Neural cell (in vitro differentiated cells): ENCODE measurements at regions not wholly inside any gene's neighbourhood (a gene's known extent, or its start where the extent isn't known, plus 50 kb on each side); places are given as distances from the start of the nearest gene placed in this dataset.

Experiments
- H2AFZ ChIP-seq: fragments of 200-600, 300-800 bp; sonication (generic), shearing (Covaris generic); 2 replicates; pipeline ENCODE4 v1.6.0; 2014; ENCODE audit warnings: low read depth, mild to moderate bottlenecking, antibody characterized with exemption, low read length, moderate library complexity
- H3F3A ChIP-seq: fragments of 200-600 bp; shearing (Covaris generic); 2 replicates; pipeline ENCODE4 v1.6.1; 2016; ENCODE audit warnings: mild to moderate bottlenecking, moderate library complexity, mixed read lengths, antibody characterized with exemption, low read length; ENCODE audit not compliant: insufficient read depth, poor library complexity, severe bottlenecking
- H3K27ac ChIP-seq: fragments of 200-600, 300-800 bp; sonication (generic), shearing (Covaris generic); 2 replicates; pipeline ENCODE4 v1.5.1; 2014; ENCODE audit warnings: mild to moderate bottlenecking, low read length, moderate library complexity
- H3K27me3 ChIP-seq: fragments of 300-800, 200-600 bp; sonication (generic), shearing (Covaris generic); 2 replicates; pipeline ENCODE4 v1.6.0; 2014; ENCODE audit warnings: mild to moderate bottlenecking, low read depth, low read length, moderate library complexity; ENCODE audit not compliant: insufficient read depth
- H3K36me3 ChIP-seq: fragments of 300-800, 200-600 bp; sonication (generic), shearing (Covaris generic); 2 replicates; pipeline ENCODE4 v1.5.1; 2014; ENCODE audit warnings: mild to moderate bottlenecking, antibody characterized with exemption, low read length, moderate library complexity; ENCODE audit not compliant: insufficient read depth
- H3K4me2 ChIP-seq: fragments of 300-800, 200-600 bp; sonication (generic), shearing (Covaris generic); 2 replicates; pipeline ENCODE4 v1.6.0; 2014; ENCODE audit warnings: mild to moderate bottlenecking, low read length
- H3K4me3 ChIP-seq: fragments of 300-800, 200-600 bp; sonication (generic), shearing (Covaris generic); 2 replicates; pipeline ENCODE4 v1.5.1; 2014; ENCODE audit warnings: mild to moderate bottlenecking, low read length, moderate library complexity
- H3K79me2 ChIP-seq: fragments of 200-600 bp; shearing (Covaris generic); replicated peaks from 2 replicates; pipeline ENCODE4 v1.6.0; 2014; ENCODE audit warnings: mild to moderate bottlenecking, low read length, moderate library complexity; ENCODE audit not compliant: insufficient read depth
- H3K9ac ChIP-seq: fragments of 300-800, 200-600 bp; sonication (generic), shearing (Covaris generic); 2 replicates; pipeline ENCODE4 v1.6.1; 2016; ENCODE audit warnings: mild to moderate bottlenecking, low read length, mixed read lengths
- H3K9me2 ChIP-seq: fragments of 200-600 bp; shearing (Covaris generic); 2 replicates; pipeline ENCODE4 v1.6.1; 2016; ENCODE audit warnings: mild to moderate bottlenecking, low read length, mixed read lengths; ENCODE audit not compliant: insufficient read depth
- H3K9me3 ChIP-seq: fragments of 200-600, 300-800 bp; sonication (generic), shearing (Covaris generic); 2 replicates; pipeline ENCODE4 v1.6.1; 2016; ENCODE audit warnings: mild to moderate bottlenecking, mixed run types, low read length, moderate library complexity, mixed read lengths
- H4K20me1 ChIP-seq: fragments of 200-600 bp; shearing (Covaris generic); 2 replicates; pipeline ENCODE4 v1.6.1; 2016; ENCODE audit warnings: mild to moderate bottlenecking, mixed run types; ENCODE audit not compliant: insufficient read depth
- EP300 ChIP-seq: fragments of 450-650 bp; conservative IDR thresholded peaks from 2 replicates; pipeline ENCODE4 v1.6.1; 2014; ENCODE audit warnings: antibody characterized with exemption, mild to moderate bottlenecking, moderate library complexity; ENCODE audit not compliant: poor library complexity, severe bottlenecking
- EZH2 ChIP-seq: fragments of 200-600, 300-800 bp; shearing (Covaris generic), sonication (generic); IDR thresholded peaks from 2 replicates; pipeline ENCODE4 v1.6.1; 2014; ENCODE audit warnings: antibody characterized with exemption, low read length, borderline replicate concordance, mild to moderate bottlenecking; ENCODE audit not compliant: insufficient read depth, poor library complexity, severe bottlenecking
- MXI1 ChIP-seq: fragments of 450-650 bp; conservative IDR thresholded peaks from 2 replicates; pipeline ENCODE4 v1.6.1; 2014; ENCODE audit warnings: antibody characterized with exemption, mild to moderate bottlenecking; ENCODE audit not compliant: poor library complexity, severe bottlenecking
- POLR2AphosphoS5 ChIP-seq: IDR thresholded peaks from 2 replicates; pipeline ENCODE4 v1.6.1; 2012
- RAD21 ChIP-seq: fragments of 450-650 bp; conservative IDR thresholded peaks from 2 replicates; pipeline ENCODE4 v1.6.1; 2014; ENCODE audit warnings: antibody characterized with exemption, mild to moderate bottlenecking, moderate library complexity
- SMC3 ChIP-seq: fragments of 450-650 bp; conservative IDR thresholded peaks from 2 replicates; pipeline ENCODE4 v1.6.1; 2014; ENCODE audit warnings: antibody characterized with exemption, mild to moderate bottlenecking, moderate library complexity; ENCODE audit not compliant: poor library complexity
- TAF1 ChIP-seq: IDR thresholded peaks from 2 replicates; pipeline ENCODE4 v1.6.1; 2012; ENCODE audit warnings: low read depth
- TF ChIP-seq, protein P1 (sequence below): IDR thresholded peaks from 2 replicates; pipeline ENCODE4 v1.6.1; 2012; ENCODE audit warnings: borderline replicate concordance
- TF ChIP-seq, protein P2 (sequence below): fragments of 450-650 bp; IDR thresholded peaks from 2 replicates; pipeline ENCODE4 v1.5.1; 2014; ENCODE audit warnings: antibody characterized with exemption, mild to moderate bottlenecking, moderate library complexity; ENCODE audit not compliant: poor library complexity, severe bottlenecking

DNA sequence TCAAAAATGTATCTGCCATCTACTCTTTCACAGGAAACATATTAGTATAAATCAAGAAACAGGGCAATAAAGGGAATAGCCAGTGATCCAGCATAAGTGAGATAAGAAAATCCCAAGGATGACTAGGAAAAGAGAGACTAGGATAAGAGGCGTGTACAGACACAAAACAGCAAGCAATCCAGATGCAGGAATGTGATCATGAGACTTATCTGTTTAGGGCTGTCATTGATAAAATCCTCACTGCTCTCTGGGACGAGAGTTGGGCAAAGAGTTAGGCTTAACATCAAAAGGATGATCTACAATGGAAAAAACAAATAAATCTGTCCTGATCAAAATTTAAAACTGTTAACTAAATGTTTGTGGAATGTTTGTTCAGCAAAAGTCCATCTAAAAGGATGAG lies 1156.8 kb upstream of the C9orf72 start:
- H3K79me2 ChIP-seq, result no peaks in the 10 kb centered on the region
- H3K27me3 ChIP-seq, result no peaks in the 10 kb centered on the region
- no peaks in the 10 kb centered on the region for H3K9me3 ChIP-seq
- no peak overlapping the region for H3K4me2 ChIP-seq
- no peak overlapping the region for H3K27ac ChIP-seq
- no peaks in the 10 kb centered on the region for H4K20me1 ChIP-seq
- TF ChIP-seq, protein P1, sequence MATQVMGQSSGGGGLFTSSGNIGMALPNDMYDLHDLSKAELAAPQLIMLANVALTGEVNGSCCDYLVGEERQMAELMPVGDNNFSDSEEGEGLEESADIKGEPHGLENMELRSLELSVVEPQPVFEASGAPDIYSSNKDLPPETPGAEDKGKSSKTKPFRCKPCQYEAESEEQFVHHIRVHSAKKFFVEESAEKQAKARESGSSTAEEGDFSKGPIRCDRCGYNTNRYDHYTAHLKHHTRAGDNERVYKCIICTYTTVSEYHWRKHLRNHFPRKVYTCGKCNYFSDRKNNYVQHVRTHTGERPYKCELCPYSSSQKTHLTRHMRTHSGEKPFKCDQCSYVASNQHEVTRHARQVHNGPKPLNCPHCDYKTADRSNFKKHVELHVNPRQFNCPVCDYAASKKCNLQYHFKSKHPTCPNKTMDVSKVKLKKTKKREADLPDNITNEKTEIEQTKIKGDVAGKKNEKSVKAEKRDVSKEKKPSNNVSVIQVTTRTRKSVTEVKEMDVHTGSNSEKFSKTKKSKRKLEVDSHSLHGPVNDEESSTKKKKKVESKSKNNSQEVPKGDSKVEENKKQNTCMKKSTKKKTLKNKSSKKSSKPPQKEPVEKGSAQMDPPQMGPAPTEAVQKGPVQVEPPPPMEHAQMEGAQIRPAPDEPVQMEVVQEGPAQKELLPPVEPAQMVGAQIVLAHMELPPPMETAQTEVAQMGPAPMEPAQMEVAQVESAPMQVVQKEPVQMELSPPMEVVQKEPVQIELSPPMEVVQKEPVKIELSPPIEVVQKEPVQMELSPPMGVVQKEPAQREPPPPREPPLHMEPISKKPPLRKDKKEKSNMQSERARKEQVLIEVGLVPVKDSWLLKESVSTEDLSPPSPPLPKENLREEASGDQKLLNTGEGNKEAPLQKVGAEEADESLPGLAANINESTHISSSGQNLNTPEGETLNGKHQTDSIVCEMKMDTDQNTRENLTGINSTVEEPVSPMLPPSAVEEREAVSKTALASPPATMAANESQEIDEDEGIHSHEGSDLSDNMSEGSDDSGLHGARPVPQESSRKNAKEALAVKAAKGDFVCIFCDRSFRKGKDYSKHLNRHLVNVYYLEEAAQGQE, result no peak
- TF ChIP-seq RAD21 (no peak), SMC3 (no peak), MXI1 (no peak)
- H3F3A ChIP-seq, result no peaks in the 10 kb centered on the region
- no peak overlapping the region for H2AFZ ChIP-seq
- no peak overlapping the region for H3K9ac ChIP-seq
- H3K9me2 ChIP-seq, result no peaks in the 10 kb centered on the region
- H3K36me3 ChIP-seq, result no peaks in the 10 kb centered on the region
- H3K4me3 ChIP-seq, result no peak overlapping the region

DNA sequence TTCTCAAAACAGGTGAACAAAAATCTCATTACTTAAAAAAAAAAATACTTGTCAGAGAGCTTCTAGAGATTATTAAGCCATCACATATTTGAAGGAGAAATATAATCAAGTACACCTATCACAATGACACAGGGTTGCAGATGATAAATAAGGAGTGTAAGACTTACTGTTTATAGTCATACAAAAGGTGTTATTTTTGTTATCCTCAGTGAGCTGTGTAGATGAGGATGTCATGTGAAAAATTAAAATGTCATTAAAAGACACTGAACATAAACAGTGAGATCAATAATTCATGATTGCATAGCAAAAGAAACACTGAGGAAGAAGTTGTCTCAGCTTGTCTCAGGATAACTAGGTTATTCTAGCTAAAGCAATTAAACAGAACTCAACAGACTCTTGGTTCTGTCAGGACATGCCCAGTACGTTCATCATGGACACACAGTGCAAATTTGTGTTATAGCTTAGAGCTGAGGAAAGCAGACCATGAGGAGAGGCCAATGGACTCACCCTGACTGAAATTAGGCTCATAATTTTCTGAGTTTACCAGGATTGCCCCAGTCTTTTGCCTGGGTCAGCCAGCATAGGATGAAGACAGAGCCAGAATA lies 1162.6 kb upstream of the C9orf72 start:
- H3K36me3 ChIP-seq, result no peaks in the 10 kb centered on the region
- TF ChIP-seq MXI1 (no peak), SMC3 (no peak), EP300 (no peak), POLR2AphosphoS5 (no peak), EZH2 (no peak), RAD21 (no peak), TAF1 (no peak)
- TF ChIP-seq, protein P2, sequence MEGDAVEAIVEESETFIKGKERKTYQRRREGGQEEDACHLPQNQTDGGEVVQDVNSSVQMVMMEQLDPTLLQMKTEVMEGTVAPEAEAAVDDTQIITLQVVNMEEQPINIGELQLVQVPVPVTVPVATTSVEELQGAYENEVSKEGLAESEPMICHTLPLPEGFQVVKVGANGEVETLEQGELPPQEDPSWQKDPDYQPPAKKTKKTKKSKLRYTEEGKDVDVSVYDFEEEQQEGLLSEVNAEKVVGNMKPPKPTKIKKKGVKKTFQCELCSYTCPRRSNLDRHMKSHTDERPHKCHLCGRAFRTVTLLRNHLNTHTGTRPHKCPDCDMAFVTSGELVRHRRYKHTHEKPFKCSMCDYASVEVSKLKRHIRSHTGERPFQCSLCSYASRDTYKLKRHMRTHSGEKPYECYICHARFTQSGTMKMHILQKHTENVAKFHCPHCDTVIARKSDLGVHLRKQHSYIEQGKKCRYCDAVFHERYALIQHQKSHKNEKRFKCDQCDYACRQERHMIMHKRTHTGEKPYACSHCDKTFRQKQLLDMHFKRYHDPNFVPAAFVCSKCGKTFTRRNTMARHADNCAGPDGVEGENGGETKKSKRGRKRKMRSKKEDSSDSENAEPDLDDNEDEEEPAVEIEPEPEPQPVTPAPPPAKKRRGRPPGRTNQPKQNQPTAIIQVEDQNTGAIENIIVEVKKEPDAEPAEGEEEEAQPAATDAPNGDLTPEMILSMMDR, result no peak
- TF ChIP-seq, protein P1, result no peak
- no peak overlapping the region for H3K9ac ChIP-seq
- H3K27me3 ChIP-seq, result no peaks in the 10 kb centered on the region
- H3K4me2 ChIP-seq, result no peak overlapping the region
- H3K79me2 ChIP-seq, result no peaks in the 10 kb centered on the region
- H3K9me3 ChIP-seq, result no peaks in the 10 kb centered on the region
- no peaks in the 10 kb centered on the region for H4K20me1 ChIP-seq
- no peaks in the 10 kb centered on the region for H3F3A ChIP-seq
- H2AFZ ChIP-seq, result no peak overlapping the region
- no peak overlapping the region for H3K27ac ChIP-seq
- H3K9me2 ChIP-seq, result no peaks in the 10 kb centered on the region
- H3K4me3 ChIP-seq, result no peak overlapping the region
